Keratinocyte (primary cell): ENCODE measurements at regions not wholly inside any gene's neighbourhood (a gene's known extent, or its start where the extent isn't known, plus 50 kb on each side); places are given as distances from the start of the nearest gene placed in this dataset.

Experiments
- CTCF ChIP-seq, 3 experiments: IDR thresholded peaks in 1 of 3; conservative IDR thresholded peaks in 1 of 3; optimal IDR thresholded peaks in 1 of 3; 2 replicates in 2 of 3; 3 replicates in 1 of 3; pipeline versions ENCODE3 to v1.5.1; 2011; ENCODE audit warnings: low read length in 3 of 3, mild to moderate bottlenecking in 3 of 3, moderate library complexity in 2 of 3, control low read depth in 1 of 3, inconsistent platforms in 1 of 3; ENCODE audit not compliant: insufficient read depth in 2 of 3; ENCODE audit errors: extremely low read depth in 1 of 3
- EZH2 ChIP-seq: IDR thresholded peaks from one replicate; pipeline ENCODE4 v1.6.1; 2012; ENCODE audit warnings: inconsistent platforms, mild to moderate bottlenecking, low read length, moderate library complexity

DNA sequence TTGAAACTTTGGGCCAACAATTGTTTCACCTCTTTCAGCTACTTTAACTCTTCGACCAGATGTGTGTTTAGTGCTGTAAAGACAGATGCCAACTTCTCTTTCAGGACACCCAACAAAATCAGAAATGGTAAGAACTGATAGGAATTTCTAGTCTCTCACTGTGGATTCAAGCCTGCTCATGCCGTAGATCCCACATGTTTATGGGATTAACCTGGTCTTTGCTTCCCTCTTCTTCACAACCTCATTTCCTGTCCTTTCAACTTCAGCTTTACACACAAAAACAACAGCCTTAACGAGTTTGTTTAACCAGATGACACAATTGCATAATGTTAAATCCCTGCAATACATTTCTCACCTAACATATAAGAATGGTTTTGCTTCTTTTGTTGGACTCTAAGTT lies 1031.9 kb upstream of the LRFN5 start:
- TF ChIP-seq CTCF (optimal IDR thresholded peaks at IDR 0.05 in 1 of 3, IDR thresholded peaks at IDR 0.05 in 1 of 3, conservative IDR thresholded peaks at IDR 0.05 in 1 of 3; ENCODE audit: extremely low read depth in 1 of 3, insufficient read depth in 2 of 3, low read length in 3 of 3) = no peak
- TF ChIP-seq EZH2 = no peak
